ENCODE measurements at regions not wholly inside any gene's neighbourhood (a gene's known extent, or its start where the extent isn't known, plus 50 kb on each side); places are given as distances from the start of the nearest gene placed in this dataset.

GRCh38 chr3:193754719-193755118 lies 161.7 kb downstream of the OPA1 start:
- DNase-seq, result no peak

DNA sequence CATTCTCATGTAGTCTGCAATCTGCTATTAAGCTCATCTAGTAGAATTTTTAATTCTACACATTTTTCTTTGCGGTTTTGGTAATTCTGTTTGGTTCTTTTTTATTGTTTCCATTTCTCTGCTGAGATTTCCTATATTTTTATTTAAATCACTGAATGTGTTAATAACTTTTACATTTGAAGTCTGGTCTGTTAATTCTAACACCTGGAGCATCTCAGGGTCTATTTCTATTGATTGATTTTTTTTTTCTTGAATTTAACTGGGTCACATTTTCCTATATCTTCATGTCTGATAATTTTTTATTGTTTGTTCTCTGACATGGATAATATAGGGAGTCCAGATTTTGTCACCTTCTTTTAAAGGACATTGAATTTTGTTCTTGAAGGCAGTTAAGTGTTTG lies 163.5 kb downstream of the OPA1 start:
- no peak for DNase-seq

DNA sequence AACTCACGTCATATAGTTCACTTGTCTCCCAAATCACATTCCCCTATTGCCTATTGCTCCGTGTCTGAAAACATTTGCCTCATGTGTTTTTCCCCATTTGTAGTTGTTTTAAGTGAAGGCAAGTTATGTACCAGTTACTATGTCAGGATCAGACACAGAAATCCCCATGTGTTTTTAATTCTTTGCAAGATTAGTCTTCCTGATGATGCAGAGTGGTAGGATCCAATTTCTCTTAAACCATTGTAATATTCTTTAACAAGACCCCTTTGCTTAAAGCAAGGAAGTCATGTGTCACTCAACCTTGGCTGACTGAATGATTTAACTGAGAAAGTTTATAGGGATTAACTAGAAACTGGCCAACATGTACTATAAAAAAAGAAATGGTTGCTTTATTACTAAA lies 164.4 kb downstream of the OPA1 start:
- no peak for DNase-seq

GRCh38 chr3:193761969-193762368 lies 169.0 kb downstream of the OPA1 start:
- DNase-seq, result no peak

GRCh38 chr3:193762657-193763056 lies 169.6 kb downstream of the OPA1 start:
- no peak for DNase-seq

DNA sequence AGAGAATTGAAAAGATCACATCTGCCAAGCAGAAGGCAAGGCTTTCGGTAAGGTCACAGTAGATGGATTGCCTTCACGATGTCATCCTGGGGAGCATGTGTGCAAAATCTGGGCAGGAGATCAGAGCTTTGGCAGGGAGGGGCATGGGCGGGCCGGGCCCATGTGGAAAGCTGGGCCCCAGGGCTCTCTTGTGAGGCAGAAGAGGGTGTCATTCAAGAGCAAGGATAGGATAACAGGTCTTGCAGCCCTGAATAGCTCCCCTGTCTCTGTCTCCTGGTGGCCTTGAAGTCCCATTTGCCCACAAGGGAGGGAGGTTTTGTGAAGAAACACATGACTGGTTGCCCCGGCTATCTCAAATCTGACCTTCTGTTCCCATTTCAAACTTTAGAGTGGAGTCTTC lies 172.0 kb downstream of the OPA1 start:
- no peak for DNase-seq

- no peak for DNase-seq
These were observed 174.5 kb downstream of the OPA1 start for GRCh38 chr3:193767353-193768069.

DNA sequence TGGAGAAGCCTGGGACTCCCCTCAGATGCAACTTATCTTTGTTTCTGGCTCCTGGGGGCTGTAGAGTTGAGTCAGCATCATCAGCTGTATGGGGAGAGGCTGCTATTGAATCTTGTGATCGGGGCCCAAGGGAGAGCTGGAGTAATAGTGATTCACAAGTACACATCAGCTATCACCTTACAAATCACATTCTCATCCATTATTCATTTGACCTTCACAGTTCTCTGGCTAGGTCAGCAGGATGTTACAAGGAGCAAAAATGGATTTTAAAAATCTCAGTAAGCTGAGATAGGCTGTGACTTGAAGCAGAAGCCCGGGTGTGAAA lies 175.0 kb downstream of the OPA1 start:
- no peak for DNase-seq

GRCh38 chr3:193769437-193769836 lies 176.4 kb downstream of the OPA1 start:
- no peak for DNase-seq

GRCh38 chr3:193771011-193771652 lies 178.1 kb downstream of the OPA1 start:
- no peak for DNase-seq

GRCh38 chr3:193771653-193772421 lies 178.8 kb downstream of the OPA1 start:
- DNase-seq, result no peak

DNA sequence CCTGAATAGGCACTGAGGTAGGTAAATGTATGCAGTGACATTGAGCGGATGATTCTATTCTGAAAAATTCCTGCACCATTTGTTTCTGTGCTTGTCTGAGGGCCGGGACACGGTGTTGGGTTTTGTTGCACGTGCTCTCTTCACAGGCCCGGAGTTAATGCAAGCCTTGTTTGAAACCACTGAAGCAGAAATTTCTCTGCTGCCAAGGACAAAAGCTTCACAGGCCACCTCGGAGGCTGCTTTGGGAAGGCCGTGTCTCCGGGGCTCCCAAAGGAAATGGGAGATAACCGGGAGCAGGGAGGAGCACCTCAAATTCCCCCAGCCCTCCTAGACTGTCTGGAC lies 179.4 kb downstream of the OPA1 start:
- DNase-seq, result no peak

- no peak for DNase-seq
These were observed 180.5 kb downstream of the OPA1 start for GRCh38 chr3:193773266-193774220.

DNA sequence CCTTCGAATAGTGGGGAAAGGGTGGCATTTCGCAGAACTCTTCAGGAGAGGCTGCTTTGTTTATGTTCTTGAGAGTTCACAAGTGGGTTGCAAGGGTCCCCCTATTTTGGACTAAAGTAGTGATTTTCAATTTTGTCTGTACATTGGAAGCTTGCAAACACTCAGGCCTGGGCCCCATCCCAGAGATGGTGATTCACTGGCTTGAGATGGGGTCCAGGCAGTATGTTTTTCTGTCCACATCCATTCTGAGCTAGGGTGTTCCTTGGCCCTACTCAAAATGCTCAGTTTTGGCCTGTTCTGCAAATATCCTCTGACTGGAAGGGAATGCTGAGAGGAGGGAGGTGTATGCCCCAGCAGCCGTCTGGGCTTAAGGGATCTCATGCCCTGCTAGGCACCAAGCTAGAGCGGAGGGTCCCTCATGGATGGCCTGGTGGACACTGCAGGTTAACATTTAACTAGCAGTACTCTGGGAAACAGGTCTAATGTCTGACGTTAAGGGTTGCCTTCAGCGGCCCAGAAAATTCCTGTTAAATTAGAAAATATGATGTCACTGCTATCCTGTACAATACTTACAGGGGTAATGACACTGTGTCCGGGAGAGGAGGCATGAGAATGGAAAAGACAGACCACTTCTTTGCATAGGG lies 181.4 kb downstream of the OPA1 start:
- DNase-seq, result no peak

- no peak for DNase-seq
These were observed 181.9 kb downstream of the OPA1 start for GRCh38 chr3:193774916-193775285.

DNA sequence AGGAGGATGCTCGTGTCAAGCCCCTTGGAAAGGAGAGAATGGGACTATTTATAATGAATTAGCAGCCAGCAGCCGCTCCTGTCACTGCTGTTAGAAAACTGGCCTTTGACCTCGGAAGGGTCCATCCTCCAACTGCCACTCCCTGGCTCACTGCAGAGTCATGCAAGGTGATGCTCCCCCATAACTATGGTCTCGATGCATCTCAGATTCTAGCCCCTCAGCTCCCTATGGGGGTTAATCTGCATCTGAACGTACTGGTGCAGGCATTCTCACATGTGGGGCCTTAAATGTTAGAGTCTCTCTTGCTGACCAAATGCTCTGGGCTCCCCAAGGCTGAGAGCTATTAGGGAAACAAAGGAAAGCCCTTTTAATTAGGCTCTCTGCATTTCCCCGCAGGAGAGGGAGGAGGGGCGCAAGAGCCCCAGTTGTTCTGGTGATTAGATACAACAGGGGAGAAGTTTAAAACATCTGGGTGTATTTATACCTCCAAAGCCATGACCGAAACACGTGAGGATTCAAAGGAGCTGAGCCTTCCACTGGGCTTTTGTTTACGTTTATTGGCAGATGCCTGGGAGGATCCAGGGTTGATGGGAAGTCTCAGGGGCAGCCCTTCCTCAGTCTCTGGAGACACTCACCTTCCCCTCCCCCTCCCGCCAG lies 182.5 kb downstream of the OPA1 start:
- no peak for DNase-seq

DNA sequence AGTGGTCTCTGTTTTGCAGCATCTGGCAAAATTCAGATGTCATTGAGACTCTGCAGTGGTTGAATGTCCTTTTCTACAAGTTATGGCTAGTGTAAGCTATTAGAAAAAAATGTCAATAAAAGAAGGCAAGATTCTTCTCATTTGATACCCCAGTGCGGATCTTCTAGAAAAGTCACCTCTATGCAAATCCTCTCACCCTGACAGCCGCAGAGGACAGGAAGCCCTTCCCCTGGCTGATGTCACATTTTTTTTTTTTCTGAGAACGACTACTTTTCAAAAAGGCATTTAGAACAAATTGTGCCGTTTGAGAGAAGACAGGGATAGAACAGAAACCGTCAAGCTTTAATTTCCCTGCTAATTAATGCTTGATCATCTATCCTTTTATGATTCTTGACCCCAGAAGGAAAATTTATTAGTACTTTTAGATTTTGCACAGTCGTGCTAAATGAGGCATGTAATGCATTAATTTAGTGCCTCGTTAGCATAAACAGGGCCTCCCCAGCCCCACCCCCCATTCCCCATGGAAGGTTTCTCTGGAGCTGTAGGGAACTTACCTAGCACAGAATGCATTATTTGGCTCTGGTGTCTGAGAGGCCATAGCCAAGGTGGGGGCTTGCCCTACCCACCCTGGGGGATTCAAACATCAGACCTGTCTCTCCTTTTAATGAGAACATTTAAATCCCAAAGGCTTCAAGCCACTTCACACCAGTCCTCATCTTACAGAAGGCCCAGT lies 183.8 kb downstream of the OPA1 start:
- DNase-seq, result no peak

- DNase-seq, result no peak
These were observed 184.5 kb downstream of the OPA1 start for GRCh38 chr3:193777524-193777923.

DNA sequence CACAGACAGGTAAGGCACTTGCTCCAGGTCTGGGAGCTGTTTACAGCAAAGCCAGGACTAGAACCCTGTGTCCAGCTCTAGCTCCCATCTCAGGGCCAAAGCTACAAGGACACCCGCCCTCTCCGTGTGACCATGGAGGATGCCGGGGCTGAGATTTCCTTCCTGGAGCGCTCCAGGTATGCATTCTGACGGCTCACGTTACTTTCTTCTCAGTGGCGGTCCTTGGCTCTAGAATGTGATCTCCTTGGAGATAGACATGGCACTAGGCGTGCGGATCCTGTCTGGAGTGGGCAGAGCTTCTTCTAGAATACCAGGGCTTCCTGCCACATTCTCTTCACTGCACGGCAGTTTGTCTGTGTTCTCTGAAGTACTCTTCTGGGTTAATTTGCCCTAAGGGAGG lies 185.7 kb downstream of the OPA1 start:
- DNase-seq, result no peak

DNA sequence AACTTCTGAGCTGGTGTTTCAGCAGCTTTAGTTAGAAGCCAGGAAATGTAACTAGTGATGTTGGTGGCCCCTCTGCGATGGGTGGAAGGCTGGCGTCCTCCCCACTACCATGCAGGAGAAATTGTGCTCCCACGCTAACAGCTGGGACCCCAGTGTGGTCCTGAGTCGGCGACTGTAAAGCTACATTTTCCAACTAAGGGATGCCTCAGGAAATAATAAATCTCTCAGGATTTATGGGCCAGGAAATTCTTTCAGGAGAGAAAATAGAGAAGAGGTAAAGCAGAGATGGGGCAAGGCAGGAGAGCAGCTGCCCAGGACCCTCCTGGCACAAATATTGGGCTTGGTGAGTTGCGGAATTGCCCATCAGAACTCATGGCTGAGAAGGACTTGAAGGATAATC lies 186.9 kb downstream of the OPA1 start:
- no peak for DNase-seq

DNA sequence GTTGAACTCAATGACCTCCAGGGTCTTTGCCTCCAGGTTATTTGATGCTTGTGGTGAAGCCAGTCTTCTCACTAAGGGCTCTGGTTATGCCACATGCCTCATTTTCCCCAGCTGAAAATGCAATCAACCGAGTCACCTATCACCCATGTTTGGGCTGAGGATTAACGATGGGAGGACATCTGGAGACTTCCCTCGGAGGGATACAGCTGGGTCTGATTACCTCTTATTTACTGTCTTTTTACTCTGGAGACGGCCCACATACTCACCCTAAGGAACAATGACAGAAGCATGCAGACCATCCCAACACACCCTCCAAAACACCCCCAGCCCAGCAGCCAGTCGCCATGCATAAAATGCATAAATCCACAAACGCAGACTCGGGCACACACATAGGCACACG lies 187.4 kb downstream of the OPA1 start:
- DNase-seq, result no peak

Measured in activated T-cell treated with anti-CD3 and anti-CD28 coated beads for 4 hours (primary cell).